Fibroblast of lung (primary cell): ENCODE measurements at regions not wholly inside any gene's neighbourhood (a gene's known extent, or its start where the extent isn't known, plus 50 kb on each side); places are given as distances from the start of the nearest gene placed in this dataset.

ENCODE experiments used
- DNase-seq, 2 donors: peaks; one replicate each; pipeline versions ENCODE4 v3.0.0 to v3.0.0-alpha.2; 2010; ENCODE audit warnings: low read depth in 2 of 2
- H2AFZ ChIP-seq: 2 replicates; pipeline ENCODE4 v1.5.1; 2012; ENCODE audit warnings: low read length, control low read depth, inconsistent platforms
- H3K27ac ChIP-seq: 2 replicates; pipeline ENCODE4 v1.5.1; 2011; ENCODE audit warnings: low read length, control low read depth; ENCODE audit not compliant: insufficient read depth
- H3K27me3 ChIP-seq: 2 replicates; pipeline ENCODE4 v1.5.1; 2011; ENCODE audit warnings: mild to moderate bottlenecking, low read length; ENCODE audit not compliant: control insufficient read depth, insufficient read depth
- H3K36me3 ChIP-seq: 2 replicates; pipeline ENCODE4 v1.5.1; 2011; ENCODE audit warnings: low read length; ENCODE audit not compliant: control insufficient read depth, insufficient read depth
- H3K4me1 ChIP-seq: 2 replicates; pipeline ENCODE4 v1.5.1; 2011; ENCODE audit warnings: low read length; ENCODE audit not compliant: control insufficient read depth, insufficient read depth; ENCODE audit errors: extremely low read depth
- H3K4me2 ChIP-seq: 2 replicates; pipeline ENCODE4 v1.5.1; 2011; ENCODE audit warnings: low read length, control low read depth; ENCODE audit not compliant: insufficient read depth; ENCODE audit errors: extremely low read depth
- H3K4me3 ChIP-seq, 4 experiments: fragments of 200-600 bp in 1 of 4; sonication (generic) in 1 of 4; replicated peaks in 1 of 4; 2 replicates each; pipeline ENCODE4 v1.5.1; 2011 to 2016; ENCODE audit warnings: low read length in 4 of 4, low read depth in 3 of 4, mild to moderate bottlenecking in 3 of 4, control low read depth in 2 of 4, inconsistent platforms in 1 of 4, mixed read lengths in 1 of 4; ENCODE audit not compliant: insufficient read depth in 1 of 4; ENCODE audit errors: control extremely low read depth in 1 of 4
- H3K79me2 ChIP-seq: 2 replicates; pipeline ENCODE4 v1.5.1; 2012; ENCODE audit warnings: mild to moderate bottlenecking, low read length, inconsistent platforms; ENCODE audit not compliant: control insufficient read depth, insufficient read depth
- H3K9ac ChIP-seq: 2 replicates; pipeline ENCODE4 v1.5.1; 2011; ENCODE audit warnings: mild to moderate bottlenecking, low read length, control low read depth; ENCODE audit not compliant: insufficient read depth
- H3K9me3 ChIP-seq: 2 replicates; pipeline ENCODE4 v1.5.1; 2012; ENCODE audit warnings: low read depth, low read length; ENCODE audit not compliant: control insufficient read depth, insufficient read depth
- H4K20me1 ChIP-seq: 2 replicates; pipeline ENCODE4 v1.5.1; 2011; ENCODE audit warnings: low read length; ENCODE audit not compliant: control insufficient read depth, insufficient read depth; ENCODE audit errors: extremely low read depth
- CTCF ChIP-seq, 2 donors: IDR thresholded peaks in 1 of 2; conservative IDR thresholded peaks in 1 of 2; 1 replicate in 1 of 2; 2 replicates in 1 of 2; pipeline ENCODE4 v1.5.1; 2011 to 2012; ENCODE audit warnings: low read length in 2 of 2, control low read depth in 1 of 2, inconsistent platforms in 1 of 2, low read depth in 1 of 2, mild to moderate bottlenecking in 1 of 2
- EZH2 ChIP-seq: IDR thresholded peaks from 2 replicates; pipeline ENCODE4 v1.5.1; 2012; ENCODE audit warnings: low read length, control low read depth, mild to moderate bottlenecking; ENCODE audit errors: missing control alignments

GRCh38 chr1:166538646-166539045 lies 300.6 kb upstream of the POGK start:
- TF ChIP-seq CTCF (conservative IDR thresholded peaks at IDR 0.05 in 1 of 2, IDR thresholded peaks at IDR 0.05 in 1 of 2; ENCODE audit: low read depth in 1 of 2, low read length in 2 of 2), result no peak
- no peak for TF ChIP-seq EZH2
- H3K4me1 ChIP-seq, result no peaks in the 10 kb centered on the region
- H3K36me3 ChIP-seq, result no peaks in the 10 kb centered on the region
- no peak overlapping the region for H3K9ac ChIP-seq
- no peak overlapping the region for H3K4me2 ChIP-seq
- H3K27ac ChIP-seq, result no peak overlapping the region
- H4K20me1 ChIP-seq, result no peaks in the 10 kb centered on the region
- no peaks in the 10 kb centered on the region for H3K9me3 ChIP-seq
- no peak overlapping the region for H2AFZ ChIP-seq
- H3K27me3 ChIP-seq, result no peaks in the 10 kb centered on the region
- no peaks in the 10 kb centered on the region for H3K79me2 ChIP-seq
- no peak for DNase-seq
- no peak overlapping the region for H3K4me3 ChIP-seq

DNA sequence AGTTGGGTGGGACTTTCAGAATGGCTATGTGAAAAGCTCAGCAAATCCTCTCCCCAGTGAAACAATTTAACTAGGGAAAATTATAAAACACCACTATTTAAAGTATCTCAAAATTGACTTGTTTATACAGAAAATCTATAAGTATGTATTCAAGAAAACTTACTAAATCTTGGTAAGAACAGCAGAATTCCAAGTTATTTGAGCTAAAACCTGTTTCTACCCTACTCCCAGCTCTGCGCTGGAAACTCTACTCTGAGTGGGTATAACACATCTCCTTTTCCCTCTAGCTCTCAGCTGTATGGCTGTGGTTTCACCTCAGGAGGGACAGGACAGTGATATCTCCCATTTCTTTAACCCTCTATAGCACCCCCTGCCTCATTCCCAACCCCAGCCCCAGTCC lies 295.2 kb upstream of the POGK start:
- Histone ChIP-seq H2AFZ (no peak overlapping the region), H3K27ac (no peak overlapping the region), H3K4me3 (no peak overlapping the region), H3K4me1 (no peaks in the 10 kb centered on the region), H3K79me2 (no peaks in the 10 kb centered on the region), H3K4me2 (no peak overlapping the region), H3K36me3 (no peaks in the 10 kb centered on the region), H3K9me3 (no peaks in the 10 kb centered on the region), H3K27me3 (no peaks in the 10 kb centered on the region), H3K9ac (no peak overlapping the region), H4K20me1 (no peaks in the 10 kb centered on the region)
- DNase-seq, result no peak
- TF ChIP-seq EZH2 (no peak), CTCF (conservative IDR thresholded peaks at IDR 0.05 in 1 of 2, IDR thresholded peaks at IDR 0.05 in 1 of 2; ENCODE audit: low read depth in 1 of 2, low read length in 2 of 2) (no peak)

DNA sequence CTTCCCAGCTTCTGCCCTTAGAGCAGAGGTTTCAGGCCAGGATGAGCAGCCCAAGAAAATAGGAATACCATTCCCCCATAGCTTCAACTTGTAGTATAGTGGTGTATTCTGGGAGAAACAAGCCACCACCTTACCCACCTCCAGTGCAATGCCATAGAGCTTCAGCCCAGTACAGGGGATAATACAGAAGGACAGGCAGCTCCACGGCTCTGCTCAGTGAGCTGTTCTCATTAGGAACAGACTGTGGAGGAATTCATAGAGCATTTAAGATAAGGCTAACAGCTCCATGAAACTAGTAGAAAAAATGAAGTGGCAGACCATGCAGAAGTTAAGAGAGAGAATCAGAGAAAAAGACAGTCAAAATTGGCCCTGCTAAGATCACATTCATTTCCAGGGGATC lies 294.7 kb upstream of the POGK start:
- no peaks in the 10 kb centered on the region for H3K9me3 ChIP-seq
- TF ChIP-seq EZH2 (no peak), CTCF (conservative IDR thresholded peaks at IDR 0.05 in 1 of 2, IDR thresholded peaks at IDR 0.05 in 1 of 2; ENCODE audit: low read depth in 1 of 2, low read length in 2 of 2) (no peak)
- no peak overlapping the region for H3K4me2 ChIP-seq
- H2AFZ ChIP-seq, result no peak overlapping the region
- no peaks in the 10 kb centered on the region for H3K79me2 ChIP-seq
- no peak overlapping the region for H3K4me3 ChIP-seq
- no peak for DNase-seq
- H3K4me1 ChIP-seq, result no peaks in the 10 kb centered on the region
- no peaks in the 10 kb centered on the region for H3K27me3 ChIP-seq
- no peak overlapping the region for H3K27ac ChIP-seq
- no peak overlapping the region for H3K9ac ChIP-seq
- no peaks in the 10 kb centered on the region for H4K20me1 ChIP-seq
- no peaks in the 10 kb centered on the region for H3K36me3 ChIP-seq
